Transverse colon (tissue), 3 donors: ENCODE measurements at regions not wholly inside any gene's neighbourhood (a gene's known extent, or its start where the extent isn't known, plus 50 kb on each side); places are given as distances from the start of the nearest gene placed in this dataset.

Experiments used
- EP300 ChIP-seq: sonication (generic); formaldehyde crosslinking; IDR thresholded peaks from one replicate; pipeline ENCODE4 v1.6.1; 2017; ENCODE audit warnings: antibody characterized with exemption, low read depth
- TF ChIP-seq, protein P1 (sequence below), 5 experiments: fragments of 200-600 bp in 3 of 5; fragments of 450-650 bp in 2 of 5; sonication (generic) in 3 of 5; IDR thresholded peaks; 1 replicate in 2 of 5; 2 replicates in 3 of 5; pipeline ENCODE4 v1.5.1; 2016 to 2017; ENCODE audit warnings: antibody characterized with exemption in 5 of 5, inconsistent platforms in 3 of 5, mild to moderate bottlenecking in 2 of 5, moderate library complexity in 1 of 5

DNA sequence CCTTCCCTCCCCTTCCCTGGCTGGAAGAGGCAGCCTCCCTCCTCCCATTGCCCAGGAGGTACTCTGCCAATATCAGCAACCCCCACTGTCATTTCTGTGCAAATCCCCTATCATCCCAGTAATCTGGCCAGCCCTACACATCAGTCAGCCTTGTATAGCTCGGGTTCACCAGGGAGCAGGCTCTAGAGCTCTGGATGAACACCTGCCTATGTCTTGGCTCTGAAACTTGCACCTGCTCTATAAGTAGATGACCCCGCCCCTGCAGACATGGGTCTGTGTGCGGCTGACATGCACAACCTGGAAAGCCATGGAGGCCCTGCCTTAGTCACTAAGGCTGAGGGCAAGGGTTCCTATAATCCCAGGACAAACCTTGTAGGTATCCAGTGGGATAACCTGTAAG lies 1042.9 kb downstream of the UQCRFS1 start:
- TF ChIP-seq, protein P1, sequence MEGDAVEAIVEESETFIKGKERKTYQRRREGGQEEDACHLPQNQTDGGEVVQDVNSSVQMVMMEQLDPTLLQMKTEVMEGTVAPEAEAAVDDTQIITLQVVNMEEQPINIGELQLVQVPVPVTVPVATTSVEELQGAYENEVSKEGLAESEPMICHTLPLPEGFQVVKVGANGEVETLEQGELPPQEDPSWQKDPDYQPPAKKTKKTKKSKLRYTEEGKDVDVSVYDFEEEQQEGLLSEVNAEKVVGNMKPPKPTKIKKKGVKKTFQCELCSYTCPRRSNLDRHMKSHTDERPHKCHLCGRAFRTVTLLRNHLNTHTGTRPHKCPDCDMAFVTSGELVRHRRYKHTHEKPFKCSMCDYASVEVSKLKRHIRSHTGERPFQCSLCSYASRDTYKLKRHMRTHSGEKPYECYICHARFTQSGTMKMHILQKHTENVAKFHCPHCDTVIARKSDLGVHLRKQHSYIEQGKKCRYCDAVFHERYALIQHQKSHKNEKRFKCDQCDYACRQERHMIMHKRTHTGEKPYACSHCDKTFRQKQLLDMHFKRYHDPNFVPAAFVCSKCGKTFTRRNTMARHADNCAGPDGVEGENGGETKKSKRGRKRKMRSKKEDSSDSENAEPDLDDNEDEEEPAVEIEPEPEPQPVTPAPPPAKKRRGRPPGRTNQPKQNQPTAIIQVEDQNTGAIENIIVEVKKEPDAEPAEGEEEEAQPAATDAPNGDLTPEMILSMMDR (IDR thresholded peaks at IDR 0.05): no peak
- no peak for TF ChIP-seq EP300
